GM12878 (cell line): ENCODE measurements at regions not wholly inside any gene's neighbourhood (a gene's known extent, or its start where the extent isn't known, plus 50 kb on each side); places are given as distances from the start of the nearest gene placed in this dataset.

ENCODE experiments used
- ATAC-seq: fragments of 200-7000 bp; cut with Tn5 transposase; 3 replicates; pipeline ENCODE4 v1.9.1; 2020; ENCODE audit warnings: mild to moderate bottlenecking, moderate library complexity
- BruUV-seq: library from RNA; stranded (reverse); fragments of 400-500 nt; replicated peaks from 2 replicates; lab custom pipeline; 2021; lab: Mats Ljungman, UMichigan
- CTCF ChIA-PET: fragments of 300-600 bp; sonication (Branson Sonifier 250); formaldehyde crosslinking; extraction: SDS; loops from one replicate; lab custom pipeline; 2021; ENCODE audit warnings: inconsistent platforms; lab: Yijun Ruan, JAX
- POLR2A ChIA-PET: fragments of 350-600 bp; formaldehyde crosslinking; extraction: SDS; loops from one replicate; lab custom pipeline; 2021; ENCODE audit warnings: inconsistent platforms; lab: Charles Lee
- RAD21 ChIA-PET: fragments of 300-600 bp; sonication (Branson Sonifier 250); formaldehyde crosslinking; loops from one replicate; lab custom pipeline; 2023; ENCODE audit warnings: antibody characterized with exemption; ENCODE audit not compliant: unreplicated experiment; lab: Charles Lee
- SMC1A ChIA-PET: fragments of 300-600 bp; sonication (Branson Sonifier 250); formaldehyde crosslinking; loops from one replicate; lab custom pipeline; 2023; ENCODE audit not compliant: unreplicated experiment, uncharacterized antibody; lab: Charles Lee
- DNase-seq: peaks from one replicate; pipeline ENCODE4 v3.0.0-alpha.2; 2011; ENCODE audit warnings: low read depth, low spot score
- FAIRE-seq: peaks from 3 replicates; lab custom pipeline; 2011; peaks lifted over from hg19 to GRCh38; lab: Jason Lieb, UNC
- H2AFZ ChIP-seq: 2 replicates; pipeline ENCODE4 v1.6.0; 2011; ENCODE audit warnings: low read depth, low read length, control low read depth; ENCODE audit not compliant: control insufficient read depth
- H3K27ac ChIP-seq: 2 replicates; pipeline ENCODE4 v1.5.1; 2011; ENCODE audit warnings: control low read depth; ENCODE audit not compliant: control insufficient read depth, insufficient read depth
- H3K27me3 ChIP-seq, 2 experiments: replicated peaks in 1 of 2; 2 replicates each; pipeline versions ENCODE4 v1.6.0 to v1.6.1; 2011; ENCODE audit warnings: low read length in 1 of 2; ENCODE audit not compliant: control insufficient read depth in 2 of 2, insufficient read depth in 2 of 2
- H3K36me3 ChIP-seq, 2 experiments: 2 replicates each; pipeline ENCODE4 v1.5.1; 2011; ENCODE audit warnings: low read length in 1 of 2; ENCODE audit not compliant: control insufficient read depth in 2 of 2, insufficient read depth in 2 of 2
- H3K4me1 ChIP-seq: 2 replicates; pipeline ENCODE4 v1.6.1; 2011; ENCODE audit warnings: mild to moderate bottlenecking, low read length, moderate library complexity, mixed read lengths; ENCODE audit not compliant: control insufficient read depth, insufficient read depth
- H3K4me2 ChIP-seq: 2 replicates; pipeline ENCODE4 v1.6.0; 2011; ENCODE audit warnings: control low read depth; ENCODE audit not compliant: control insufficient read depth, insufficient read depth
- H3K4me3 ChIP-seq: fragments of 200-600 bp; sonication (generic); 2 replicates; pipeline ENCODE4 v1.5.1; 2016
- H3K79me2 ChIP-seq: 2 replicates; pipeline ENCODE4 v1.6.0; 2011; ENCODE audit warnings: low read length; ENCODE audit not compliant: control insufficient read depth, insufficient read depth
- H3K9ac ChIP-seq: 2 replicates; pipeline ENCODE4 v1.8.0; 2011; ENCODE audit warnings: low read length, control low read depth, mixed read lengths; ENCODE audit not compliant: control insufficient read depth, insufficient read depth
- H3K9me3 ChIP-seq: replicated peaks from 3 replicates; pipeline ENCODE4 v1.5.1; 2011; ENCODE audit warnings: mild to moderate bottlenecking, low read length; ENCODE audit not compliant: control insufficient read depth, insufficient read depth
- H4K20me1 ChIP-seq: 2 replicates; pipeline ENCODE4 v1.6.0; 2011; ENCODE audit not compliant: control insufficient read depth, insufficient read depth
- EZH2 ChIP-seq: IDR thresholded peaks from 2 replicates; pipeline ENCODE4 v1.6.1; 2012; ENCODE audit warnings: low read depth, mild to moderate bottlenecking, control low read depth, inconsistent platforms, low read length, borderline replicate concordance; ENCODE audit not compliant: control insufficient read depth
- HCFC1 ChIP-seq: fragments of 150-350 bp; IDR thresholded peaks from 2 replicates; pipeline ENCODE4 v1.6.1; 2014; ENCODE audit warnings: low read length
- MYB ChIP-seq: fragments of 150-350 bp; IDR thresholded peaks from 2 replicates; pipeline ENCODE4 v1.6.1; 2014; ENCODE audit warnings: mild to moderate bottlenecking, low read depth, low read length, borderline replicate concordance
- RUNX3 ChIP-seq: IDR thresholded peaks from 2 replicates; pipeline ENCODE4 v1.6.1; 2012; ENCODE audit warnings: low read length, inconsistent platforms
- SMAD1 ChIP-seq: fragments of 450-650 bp; IDR thresholded peaks from 2 replicates; pipeline ENCODE4 v1.6.1; 2018; ENCODE audit warnings: mild to moderate bottlenecking, low read depth; ENCODE audit not compliant: partially characterized antibody
- SREBF1 ChIP-seq: IDR thresholded peaks from 2 replicates; pipeline ENCODE4 v1.6.1; 2012; ENCODE audit warnings: mild to moderate bottlenecking, low read length
- WGBS: methylation state at CpG from one replicate; pipeline ENCODE4 v1.1.6; 2016; ENCODE audit warnings: low lambda C conversion rate; ENCODE audit not compliant: insufficient replicate concordance, insufficient coverage; ENCODE audit errors: missing lambda C conversion rate; 5-methylcytosine and 5-hydroxymethylcytosine counted together
- in situ Hi-C: fragments of 300-500 bp; cut with MboI; formaldehyde crosslinking; loops from 9 replicates; pipeline ENCODE4 v1.14.3; 2018; ENCODE audit warnings: mixed read lengths
- intact Hi-C: fragments of 100-400 bp; cut with micrococcal nuclease; formaldehyde crosslinking; loops from one replicate; pipeline ENCODE4 v1.14.2; 2022; ENCODE audit not compliant: unreplicated experiment
- TF ChIP-seq, protein P1 (sequence below): fragments of 450-650 bp; formaldehyde crosslinking; IDR thresholded peaks from 2 replicates; pipeline ENCODE4 v1.5.0; 2022; ENCODE audit warnings: mild to moderate bottlenecking, missing genetic modification characterization
- TF ChIP-seq, protein P2 (sequence below): fragments of 450-650 bp; IDR thresholded peaks from 2 replicates; pipeline ENCODE4 v1.6.1; 2016; ENCODE audit warnings: mild to moderate bottlenecking, moderate library complexity, borderline replicate concordance
- TF ChIP-seq, protein P3 (sequence below): IDR thresholded peaks from 2 replicates; pipeline ENCODE4 v1.6.1; 2012; ENCODE audit warnings: low read length, inconsistent platforms

DNA sequence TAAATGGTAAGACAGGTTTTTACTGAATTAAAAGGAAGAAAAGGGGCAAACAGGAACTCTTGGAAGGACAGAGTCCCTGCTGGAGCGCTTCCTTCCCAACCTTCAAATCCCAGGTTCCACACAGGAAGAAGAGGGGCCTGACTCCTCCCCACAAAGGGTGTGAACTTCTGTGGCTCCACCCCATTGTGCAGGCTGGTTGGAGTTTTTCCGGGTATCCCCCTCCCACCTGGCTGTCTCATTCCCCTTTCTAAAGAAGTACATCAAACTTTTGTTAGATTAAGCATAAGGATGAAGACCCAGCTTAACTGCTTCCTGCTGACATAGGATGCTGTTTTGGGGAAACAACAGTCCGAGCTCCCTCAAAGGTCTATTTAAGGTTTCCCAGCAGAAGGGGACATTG is 187.7 kb downstream of the FCRL5 start:
- Histone ChIP-seq H3K9me3 (no peaks in the 10 kb centered on the region), H4K20me1 (no peaks in the 10 kb centered on the region), H3K4me1 (peaks cover 11% of the 10 kb centered on the region), H3K9ac (no peak overlapping the region), H3K79me2 (no peaks in the 10 kb centered on the region), H3K4me2 (no peak overlapping the region), H3K27ac (peak overlapping the region; percentile 31; the same call in 1 of the 2 replicates), H3K4me3 (no peak overlapping the region), H3K36me3 (no peaks in the 10 kb centered on the region), H3K27me3 (no peaks in the 10 kb centered on the region), H2AFZ (no peak overlapping the region; the same call in 1 of the 2 replicates)
- 60% methylated on average over 3 of the region's 3 CpGs for WGBS
- ATAC-seq (no peak), DNase-seq (no peak), FAIRE-seq (no peak)
- POLR2A ChIA-PET = no interaction called here
- RAD21 ChIA-PET = interaction anchor here (1.3 to 1.7 kb wide), 2 partner anchors 130 to 141 kb away, joined by 3 to 4 read pairs; no protein-coding TSS in a partner anchor
- BruUV-seq = no TSS peak
- intact Hi-C loops (loop anchor here (5.0 kb wide), 1 partner anchor 57 kb away; no protein-coding TSS in a partner anchor), in situ Hi-C loops (loop anchor here (5.0 kb wide), 2 partner anchors 128 to 172 kb away; no protein-coding TSS in a partner anchor)
- CTCF ChIA-PET = interaction anchor here (0.6 to 2.3 kb wide), 8 partner anchors 9 to 190 kb away, joined by 3 to 18 read pairs (median 6); no protein-coding TSS in a partner anchor
- TF ChIP-seq EZH2 = no peak
- TF ChIP-seq, protein P1, sequence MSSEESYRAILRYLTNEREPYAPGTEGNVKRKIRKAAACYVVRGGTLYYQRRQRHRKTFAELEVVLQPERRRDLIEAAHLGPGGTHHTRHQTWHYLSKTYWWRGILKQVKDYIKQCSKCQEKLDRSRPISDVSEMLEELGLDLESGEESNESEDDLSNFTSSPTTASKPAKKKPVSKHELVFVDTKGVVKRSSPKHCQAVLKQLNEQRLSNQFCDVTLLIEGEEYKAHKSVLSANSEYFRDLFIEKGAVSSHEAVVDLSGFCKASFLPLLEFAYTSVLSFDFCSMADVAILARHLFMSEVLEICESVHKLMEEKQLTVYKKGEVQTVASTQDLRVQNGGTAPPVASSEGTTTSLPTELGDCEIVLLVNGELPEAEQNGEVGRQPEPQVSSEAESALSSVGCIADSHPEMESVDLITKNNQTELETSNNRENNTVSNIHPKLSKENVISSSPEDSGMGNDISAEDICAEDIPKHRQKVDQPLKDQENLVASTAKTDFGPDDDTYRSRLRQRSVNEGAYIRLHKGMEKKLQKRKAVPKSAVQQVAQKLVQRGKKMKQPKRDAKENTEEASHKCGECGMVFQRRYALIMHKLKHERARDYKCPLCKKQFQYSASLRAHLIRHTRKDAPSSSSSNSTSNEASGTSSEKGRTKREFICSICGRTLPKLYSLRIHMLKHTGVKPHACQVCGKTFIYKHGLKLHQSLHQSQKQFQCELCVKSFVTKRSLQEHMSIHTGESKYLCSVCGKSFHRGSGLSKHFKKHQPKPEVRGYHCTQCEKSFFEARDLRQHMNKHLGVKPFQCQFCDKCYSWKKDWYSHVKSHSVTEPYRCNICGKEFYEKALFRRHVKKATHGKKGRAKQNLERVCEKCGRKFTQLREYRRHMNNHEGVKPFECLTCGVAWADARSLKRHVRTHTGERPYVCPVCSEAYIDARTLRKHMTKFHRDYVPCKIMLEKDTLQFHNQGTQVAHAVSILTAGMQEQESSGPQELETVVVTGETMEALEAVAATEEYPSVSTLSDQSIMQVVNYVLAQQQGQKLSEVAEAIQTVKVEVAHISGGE (CRISPR knock-in tag) = no peak
- no peak for TF ChIP-seq SMAD1
- TF ChIP-seq, protein P2, sequence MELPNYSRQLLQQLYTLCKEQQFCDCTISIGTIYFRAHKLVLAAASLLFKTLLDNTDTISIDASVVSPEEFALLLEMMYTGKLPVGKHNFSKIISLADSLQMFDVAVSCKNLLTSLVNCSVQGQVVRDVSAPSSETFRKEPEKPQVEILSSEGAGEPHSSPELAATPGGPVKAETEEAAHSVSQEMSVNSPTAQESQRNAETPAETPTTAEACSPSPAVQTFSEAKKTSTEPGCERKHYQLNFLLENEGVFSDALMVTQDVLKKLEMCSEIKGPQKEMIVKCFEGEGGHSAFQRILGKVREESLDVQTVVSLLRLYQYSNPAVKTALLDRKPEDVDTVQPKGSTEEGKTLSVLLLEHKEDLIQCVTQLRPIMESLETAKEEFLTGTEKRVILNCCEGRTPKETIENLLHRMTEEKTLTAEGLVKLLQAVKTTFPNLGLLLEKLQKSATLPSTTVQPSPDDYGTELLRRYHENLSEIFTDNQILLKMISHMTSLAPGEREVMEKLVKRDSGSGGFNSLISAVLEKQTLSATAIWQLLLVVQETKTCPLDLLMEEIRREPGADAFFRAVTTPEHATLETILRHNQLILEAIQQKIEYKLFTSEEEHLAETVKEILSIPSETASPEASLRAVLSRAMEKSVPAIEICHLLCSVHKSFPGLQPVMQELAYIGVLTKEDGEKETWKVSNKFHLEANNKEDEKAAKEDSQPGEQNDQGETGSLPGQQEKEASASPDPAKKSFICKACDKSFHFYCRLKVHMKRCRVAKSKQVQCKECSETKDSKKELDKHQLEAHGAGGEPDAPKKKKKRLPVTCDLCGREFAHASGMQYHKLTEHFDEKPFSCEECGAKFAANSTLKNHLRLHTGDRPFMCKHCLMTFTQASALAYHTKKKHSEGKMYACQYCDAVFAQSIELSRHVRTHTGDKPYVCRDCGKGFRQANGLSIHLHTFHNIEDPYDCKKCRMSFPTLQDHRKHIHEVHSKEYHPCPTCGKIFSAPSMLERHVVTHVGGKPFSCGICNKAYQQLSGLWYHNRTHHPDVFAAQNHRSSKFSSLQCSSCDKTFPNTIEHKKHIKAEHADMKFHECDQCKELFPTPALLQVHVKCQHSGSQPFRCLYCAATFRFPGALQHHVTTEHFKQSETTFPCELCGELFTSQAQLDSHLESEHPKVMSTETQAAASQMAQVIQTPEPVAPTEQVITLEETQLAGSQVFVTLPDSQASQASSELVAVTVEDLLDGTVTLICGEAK = no peak
- TF ChIP-seq MYB = no peak
- no peak for TF ChIP-seq SREBF1
- no peak for TF ChIP-seq HCFC1
- TF ChIP-seq, protein P3, sequence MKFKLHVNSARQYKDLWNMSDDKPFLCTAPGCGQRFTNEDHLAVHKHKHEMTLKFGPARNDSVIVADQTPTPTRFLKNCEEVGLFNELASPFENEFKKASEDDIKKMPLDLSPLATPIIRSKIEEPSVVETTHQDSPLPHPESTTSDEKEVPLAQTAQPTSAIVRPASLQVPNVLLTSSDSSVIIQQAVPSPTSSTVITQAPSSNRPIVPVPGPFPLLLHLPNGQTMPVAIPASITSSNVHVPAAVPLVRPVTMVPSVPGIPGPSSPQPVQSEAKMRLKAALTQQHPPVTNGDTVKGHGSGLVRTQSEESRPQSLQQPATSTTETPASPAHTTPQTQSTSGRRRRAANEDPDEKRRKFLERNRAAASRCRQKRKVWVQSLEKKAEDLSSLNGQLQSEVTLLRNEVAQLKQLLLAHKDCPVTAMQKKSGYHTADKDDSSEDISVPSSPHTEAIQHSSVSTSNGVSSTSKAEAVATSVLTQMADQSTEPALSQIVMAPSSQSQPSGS = no peak
- TF ChIP-seq RUNX3 = no peak
- SMC1A ChIA-PET = interaction anchor here (1.0 to 1.6 kb wide), 3 partner anchors 21 to 131 kb away, joined by 3 read pairs; no protein-coding TSS in a partner anchor
